Type B pancreatic cell (in vitro differentiated cells): ENCODE measurements at regions not wholly inside any gene's neighbourhood (a gene's known extent, or its start where the extent isn't known, plus 50 kb on each side); places are given as distances from the start of the nearest gene placed in this dataset.

Experiments
- DNase-seq: peaks from one replicate; pipeline ENCODE4 v3.0.0; 2021; ENCODE audit warnings: mixed read lengths; ENCODE audit not compliant: unreplicated experiment; ENCODE audit errors: extremely low spot score
- H3K27ac Mint-ChIP-seq: 2 replicates; pipeline ENCODE4 v1.8.0; 2021; ENCODE audit warnings: mild to moderate bottlenecking, mixed read lengths
- H3K27me3 Mint-ChIP-seq: 2 replicates; pipeline ENCODE4 v1.8.0; 2021; ENCODE audit warnings: mixed read lengths
- H3K36me3 Mint-ChIP-seq: 2 replicates; pipeline ENCODE4 v1.8.0; 2021; ENCODE audit warnings: mixed read lengths
- H3K4me1 Mint-ChIP-seq: one replicate; pipeline ENCODE4 v1.8.0; 2021; ENCODE audit warnings: mixed read lengths; ENCODE audit not compliant: unreplicated experiment
- H3K4me3 Mint-ChIP-seq: 2 replicates; pipeline ENCODE4 v1.8.0; 2021; ENCODE audit warnings: mild to moderate bottlenecking, mixed read lengths
- H3K9me3 Mint-ChIP-seq: 2 replicates; pipeline ENCODE4 v1.8.0; 2021; ENCODE audit warnings: mixed read lengths
- CTCF ChIP-seq: fragments of 200-600 bp; sonication (generic); conservative IDR thresholded peaks from 2 replicates; pipeline ENCODE4 v1.5.0; 2021; ENCODE audit warnings: antibody characterized with exemption, mild to moderate bottlenecking

GRCh38 chr3:139243710-139244109, 100.1 kb upstream of the MRPS22 start:
- no peaks in the 10 kb centered on the region for H3K4me1 Mint-ChIP-seq
- TF ChIP-seq CTCF, result no peak
- no peak overlapping the region for H3K4me3 Mint-ChIP-seq
- H3K36me3 Mint-ChIP-seq, result no peaks in the 10 kb centered on the region
- no peak for DNase-seq
- peaks cover 40% of the 10 kb centered on the region for H3K27me3 Mint-ChIP-seq
- H3K9me3 Mint-ChIP-seq, result no peaks in the 10 kb centered on the region
- H3K27ac Mint-ChIP-seq, result no peak overlapping the region

GRCh38 chr3:139248593-139249255, 95.1 kb upstream of the MRPS22 start:
- H3K36me3 Mint-ChIP-seq, result no peaks in the 10 kb centered on the region
- no peak overlapping the region for H3K27ac Mint-ChIP-seq
- no peak overlapping the region for H3K4me3 Mint-ChIP-seq
- no peak for TF ChIP-seq CTCF
- no peaks in the 10 kb centered on the region for H3K4me1 Mint-ChIP-seq
- peak; percentile 18 for DNase-seq
- H3K9me3 Mint-ChIP-seq, result no peaks in the 10 kb centered on the region
- peaks cover 14% of the 10 kb centered on the region for H3K27me3 Mint-ChIP-seq

- Mint-ChIP-seq H3K36me3 (no peaks in the 10 kb centered on the region), H3K4me3 (no peak overlapping the region), H3K4me1 (no peaks in the 10 kb centered on the region), H3K9me3 (no peaks in the 10 kb centered on the region), H3K27ac (no peak overlapping the region), H3K27me3 (peaks cover 16% of the 10 kb centered on the region)
- DNase-seq, result peak; percentile 39
- no peak for TF ChIP-seq CTCF
Observed at GRCh38 chr3:139251529-139251928, 92.3 kb upstream of the MRPS22 start.

- H3K4me1 Mint-ChIP-seq, result no peaks in the 10 kb centered on the region
- H3K27me3 Mint-ChIP-seq, result peaks cover 17% of the 10 kb centered on the region
- H3K4me3 Mint-ChIP-seq, result no peak overlapping the region
- H3K36me3 Mint-ChIP-seq, result no peaks in the 10 kb centered on the region
- H3K27ac Mint-ChIP-seq, result no peak overlapping the region
- no peak for TF ChIP-seq CTCF
- DNase-seq, result peak; percentile 50
- no peaks in the 10 kb centered on the region for H3K9me3 Mint-ChIP-seq
Observed at GRCh38 chr3:139252719-139253118, 91.1 kb upstream of the MRPS22 start.

- Mint-ChIP-seq H3K36me3 (no peaks in the 10 kb centered on the region), H3K27me3 (peaks cover 37% of the 10 kb centered on the region), H3K9me3 (no peaks in the 10 kb centered on the region), H3K27ac (no peak overlapping the region), H3K4me3 (no peak overlapping the region), H3K4me1 (no peaks in the 10 kb centered on the region)
- DNase-seq, result peak; percentile 15
- no peak for TF ChIP-seq CTCF
Observed at GRCh38 chr3:139258276-139258675, 85.5 kb upstream of the MRPS22 start.

- DNase-seq, result no peak
- Mint-ChIP-seq H3K9me3 (no peaks in the 10 kb centered on the region), H3K36me3 (no peaks in the 10 kb centered on the region), H3K27me3 (peaks cover 36% of the 10 kb centered on the region), H3K27ac (no peak overlapping the region), H3K4me1 (no peaks in the 10 kb centered on the region), H3K4me3 (no peak overlapping the region)
- TF ChIP-seq CTCF, result no peak
Observed at GRCh38 chr3:139259398-139259797, 84.4 kb upstream of the MRPS22 start.
